ENCODE measurements at regions not wholly inside any gene's neighbourhood (a gene's known extent, or its start where the extent isn't known, plus 50 kb on each side); places are given as distances from the start of the nearest gene placed in this dataset.

DNA sequence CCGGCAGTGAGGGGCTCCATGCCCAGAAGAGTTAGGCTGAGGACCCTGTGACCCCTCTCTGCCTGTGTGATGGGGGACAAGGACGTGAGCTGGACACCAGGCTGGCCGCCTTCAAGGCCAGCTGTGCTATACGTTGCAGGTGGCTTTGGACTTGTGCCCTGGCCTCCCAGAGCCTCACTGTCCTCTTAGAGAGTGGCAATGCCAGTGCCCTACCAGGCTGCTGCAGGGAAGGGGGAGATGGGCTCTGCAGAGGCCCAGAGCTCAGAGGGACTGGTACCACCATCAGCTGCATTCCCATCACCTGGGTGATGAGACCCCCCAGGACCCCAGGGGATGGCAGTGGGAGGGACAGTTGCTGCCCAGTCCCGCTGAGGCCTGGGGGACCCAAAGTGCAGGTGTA is 90.4 kb upstream of the SHISAL1 start:
- no peaks in the 10 kb centered on the region for H3K9me3 ChIP-seq (replicated peaks; ENCODE audit: control insufficient read depth, insufficient read depth, low read length)
- FAIRE-seq = no peak

More for the DNA sequence above, 90.4 kb upstream of the SHISAL1 start:
- Histone ChIP-seq H3K79me2 (ENCODE audit: control insufficient read depth, insufficient read depth, low read length) (no peaks in the 10 kb centered on the region), H3K27me3 (ENCODE audit: control insufficient read depth in 2 of 2, insufficient read depth in 2 of 2, low read length in 2 of 2) (no peaks in the 10 kb centered on the region), H3K27ac (ENCODE audit: insufficient read depth, low read depth, low read length) (no peak overlapping the region), H3K4me1 (ENCODE audit: control insufficient read depth, extremely low read depth, insufficient read depth, low read length) (no peaks in the 10 kb centered on the region), H4K20me1 (replicated peaks; ENCODE audit: control insufficient read depth, extremely low read depth, insufficient read depth, low read length) (no peaks in the 10 kb centered on the region), H3K9ac (replicated peaks; ENCODE audit: extremely low read depth, insufficient read depth, low read length) (no peak overlapping the region), H2AFZ (ENCODE audit: low read depth, low read length) (no peak overlapping the region), H3K9me1 (replicated peaks; ENCODE audit: control insufficient read depth, extremely low read depth, insufficient read depth, low read length) (no peaks in the 10 kb centered on the region), H3K4me3 (replicated peaks in 1 of 3; ENCODE audit: insufficient read depth in 1 of 3, low read depth in 1 of 3, low read length in 3 of 3) (no peak overlapping the region), H3K4me2 (ENCODE audit: insufficient read depth, low read length) (no peak overlapping the region), H3K36me3 (ENCODE audit: control insufficient read depth in 2 of 2, extremely low read depth in 1 of 2, insufficient read depth in 2 of 2, low read length in 2 of 2) (no peaks in the 10 kb centered on the region)
- no peak for DNase-seq (ENCODE audit: low read depth, low spot score)
- dilution Hi-C loops (cut with MboI; ENCODE audit: extremely low pct_ligation_motif_present, low sequenced_read_pairs) = no loop called here
- intact Hi-C loops (cut with micrococcal nuclease) = no loop called here
- ChIA-PET CTCF (no interaction called here), POLR2A (no interaction called here)
- no TSS peak for BruUV-seq (replicated peaks)
- TF ChIP-seq POLR2AphosphoS5 (IDR thresholded peaks at IDR 0.05; ENCODE audit: insufficient read depth, low read depth, low read length) (no peak), FOS (IDR thresholded peaks at IDR 0.05; ENCODE audit: borderline replicate concordance, insufficient read depth, low read length) (no peak), MYC (IDR thresholded peaks at IDR 0.05; ENCODE audit: low read depth, low read length) (no peak), JUN (IDR thresholded peaks at IDR 0.05; ENCODE audit: borderline replicate concordance, insufficient read depth, insufficient read length, low read depth) (no peak), EZH2 (IDR thresholded peaks at IDR 0.05; ENCODE audit: borderline replicate concordance, low read depth, low read length, severe bottlenecking) (no peak), POLR2A (IDR thresholded peaks at IDR 0.05; ENCODE audit: low read depth, low read length) (no peak), GATA2 (IDR thresholded peaks at IDR 0.05; ENCODE audit: insufficient read depth, insufficient read length, low read depth, low read length) (no peak)
- TF ChIP-seq, protein P1, sequence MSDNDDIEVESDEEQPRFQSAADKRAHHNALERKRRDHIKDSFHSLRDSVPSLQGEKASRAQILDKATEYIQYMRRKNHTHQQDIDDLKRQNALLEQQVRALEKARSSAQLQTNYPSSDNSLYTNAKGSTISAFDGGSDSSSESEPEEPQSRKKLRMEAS (IDR thresholded peaks at IDR 0.05; ENCODE audit: insufficient read depth, insufficient read length) = no peak
- TF ChIP-seq, protein P2, sequence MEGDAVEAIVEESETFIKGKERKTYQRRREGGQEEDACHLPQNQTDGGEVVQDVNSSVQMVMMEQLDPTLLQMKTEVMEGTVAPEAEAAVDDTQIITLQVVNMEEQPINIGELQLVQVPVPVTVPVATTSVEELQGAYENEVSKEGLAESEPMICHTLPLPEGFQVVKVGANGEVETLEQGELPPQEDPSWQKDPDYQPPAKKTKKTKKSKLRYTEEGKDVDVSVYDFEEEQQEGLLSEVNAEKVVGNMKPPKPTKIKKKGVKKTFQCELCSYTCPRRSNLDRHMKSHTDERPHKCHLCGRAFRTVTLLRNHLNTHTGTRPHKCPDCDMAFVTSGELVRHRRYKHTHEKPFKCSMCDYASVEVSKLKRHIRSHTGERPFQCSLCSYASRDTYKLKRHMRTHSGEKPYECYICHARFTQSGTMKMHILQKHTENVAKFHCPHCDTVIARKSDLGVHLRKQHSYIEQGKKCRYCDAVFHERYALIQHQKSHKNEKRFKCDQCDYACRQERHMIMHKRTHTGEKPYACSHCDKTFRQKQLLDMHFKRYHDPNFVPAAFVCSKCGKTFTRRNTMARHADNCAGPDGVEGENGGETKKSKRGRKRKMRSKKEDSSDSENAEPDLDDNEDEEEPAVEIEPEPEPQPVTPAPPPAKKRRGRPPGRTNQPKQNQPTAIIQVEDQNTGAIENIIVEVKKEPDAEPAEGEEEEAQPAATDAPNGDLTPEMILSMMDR (IDR thresholded peaks at IDR 0.05; ENCODE audit: extremely low read depth in 1 of 2, insufficient read depth in 1 of 2, low read depth in 1 of 2, low read length in 2 of 2) = no peak

Measured in endothelial cell of umbilical vein (primary cell).